OCI-LY7 (cell line): ENCODE measurements at regions not wholly inside any gene's neighbourhood (a gene's known extent, or its start where the extent isn't known, plus 50 kb on each side); places are given as distances from the start of the nearest gene placed in this dataset.

Experiments
- BruUV-seq: library from RNA; stranded (reverse); fragments of 400-500 nt; replicated peaks from 2 replicates; lab custom pipeline; 2021; lab: Mats Ljungman, UMichigan
- CTCF ChIA-PET: fragments of 300-600 bp; sonication (Branson Sonifier 250); formaldehyde crosslinking; loops from one replicate; lab custom pipeline; 2022; ENCODE audit warnings: antibody characterized with exemption; ENCODE audit not compliant: unreplicated experiment; lab: Charles Lee
- POLR2A ChIA-PET: fragments of 300-600 bp; sonication (Branson Sonifier 250); formaldehyde crosslinking; loops from one replicate; lab custom pipeline; 2022; ENCODE audit warnings: antibody characterized with exemption; lab: Charles Lee
- DNase-seq: peaks from one replicate; pipeline ENCODE4 v3.0.0-alpha.2; 2015; ENCODE audit warnings: low spot score
- H2AFZ ChIP-seq: fragments of 200-600 bp; sonication (generic), shearing (Covaris generic); 2 replicates; pipeline ENCODE4 v1.6.1; 2014; ENCODE audit warnings: mild to moderate bottlenecking, antibody characterized with exemption, low read length, moderate library complexity
- H3K27ac ChIP-seq: fragments of 200-600 bp; sonication (generic); 2 replicates; pipeline ENCODE4 v1.5.1; 2014; ENCODE audit warnings: mixed run types, low read depth, mild to moderate bottlenecking, moderate library complexity, low read length, inconsistent platforms; ENCODE audit not compliant: poor library complexity, severe bottlenecking
- H3K36me3 ChIP-seq: fragments of 200-600 bp; sonication (generic); 2 replicates; pipeline ENCODE4 v1.6.1; 2014; ENCODE audit warnings: mild to moderate bottlenecking, antibody characterized with exemption, low read length, moderate library complexity, mixed read lengths; ENCODE audit not compliant: insufficient read depth
- H3K4me1 ChIP-seq: fragments of 200-600 bp; sonication (generic); 2 replicates; pipeline ENCODE4 v1.5.1; 2014; ENCODE audit warnings: mild to moderate bottlenecking, low read length; ENCODE audit not compliant: insufficient read depth, poor library complexity, severe bottlenecking
- H3K4me2 ChIP-seq: fragments of 200-600 bp; sonication (generic); 2 replicates; pipeline ENCODE4 v1.6.1; 2014; ENCODE audit warnings: mild to moderate bottlenecking, low read length
- H3K4me3 ChIP-seq: fragments of 200-600 bp; sonication (generic); 2 replicates; pipeline ENCODE4 v1.5.1; 2014; ENCODE audit warnings: mild to moderate bottlenecking, low read depth, low read length; ENCODE audit not compliant: poor library complexity, severe bottlenecking
- H3K79me2 ChIP-seq: fragments of 200-600 bp; sonication (generic); 2 replicates; pipeline ENCODE4 v1.6.1; 2016; ENCODE audit warnings: low read depth, mild to moderate bottlenecking, low read length, moderate library complexity, mixed read lengths; ENCODE audit not compliant: insufficient read depth
- H3K9me2 ChIP-seq: fragments of 200-600 bp; sonication (generic); 2 replicates; pipeline ENCODE4 v1.6.1; 2016; ENCODE audit warnings: mild to moderate bottlenecking, low read length, mixed read lengths; ENCODE audit not compliant: insufficient read depth
- H3K9me3 ChIP-seq: fragments of 200-600 bp; sonication (generic); 2 replicates; pipeline ENCODE4 v1.6.1; 2014; ENCODE audit warnings: mild to moderate bottlenecking, mixed run types, low read length, mixed read lengths
- H4K20me1 ChIP-seq: fragments of 200-600 bp; sonication (generic); 2 replicates; pipeline ENCODE4 v1.6.1; 2014; ENCODE audit warnings: mild to moderate bottlenecking, antibody characterized with exemption, low read length, moderate library complexity, mixed read lengths; ENCODE audit not compliant: insufficient read depth
- EZH2phosphoT487 ChIP-seq: fragments of 200-600 bp; sonication (generic); IDR thresholded peaks from 2 replicates; pipeline ENCODE4 v1.6.1; 2018; ENCODE audit warnings: low read depth, borderline replicate concordance, mild to moderate bottlenecking, mixed run types, antibody characterized with exemption, low read length, moderate library complexity, mixed read lengths
- intact Hi-C: fragments of 100-400 bp; cut with micrococcal nuclease; formaldehyde crosslinking; loops from one replicate; pipeline ENCODE4 v1.10.0; 2022; ENCODE audit not compliant: unreplicated experiment
- TF ChIP-seq, protein P1 (sequence below): fragments of 200-600 bp; sonication (generic); conservative IDR thresholded peaks from 2 replicates; pipeline ENCODE4 v1.5.1; 2014; ENCODE audit warnings: mild to moderate bottlenecking, antibody characterized with exemption, low read length, moderate library complexity, mixed read lengths

DNA sequence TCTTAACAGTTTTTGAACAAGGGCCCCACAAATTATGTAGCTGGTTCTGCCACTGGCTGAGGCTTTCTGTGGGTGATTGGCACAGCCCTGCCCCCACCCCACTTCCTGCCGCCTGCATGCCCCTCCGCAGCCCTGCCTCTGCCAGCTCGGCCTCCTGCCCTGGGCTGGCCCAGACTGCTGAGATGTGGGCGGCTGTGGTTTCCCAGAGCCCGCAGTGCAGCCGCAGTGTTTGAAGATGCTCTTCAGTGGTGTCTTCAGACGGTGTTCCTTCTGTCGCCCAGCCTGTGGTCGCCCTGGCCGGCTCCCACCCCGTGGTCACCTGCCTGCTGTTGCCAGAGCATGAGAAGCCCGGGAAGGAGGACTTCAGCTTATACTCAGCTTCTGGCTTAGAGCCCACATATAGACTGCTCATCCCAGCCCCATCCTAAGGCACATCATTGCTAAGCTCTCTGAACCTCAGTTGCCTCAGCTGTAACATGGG is 154.3 kb downstream of the VEGFA start:
- no peaks in the 10 kb centered on the region for H3K79me2 ChIP-seq
- no peak for DNase-seq
- ChIA-PET POLR2A (interaction anchor here (0.6 to 1.2 kb wide), 2 partner anchors 22 to 1569 kb away, joined by 3 read pairs; no protein-coding TSS in a partner anchor), CTCF (interaction anchor here (0.6 kb wide), 1 partner anchor 196 kb away, joined by 9 read pairs; no protein-coding TSS in a partner anchor)
- no peaks in the 10 kb centered on the region for H4K20me1 ChIP-seq
- H3K4me2 ChIP-seq = no peak overlapping the region
- H3K4me3 ChIP-seq = no peak overlapping the region
- TF ChIP-seq EZH2phosphoT487 = no peak
- H3K9me2 ChIP-seq = no peaks in the 10 kb centered on the region
- H3K4me1 ChIP-seq = no peaks in the 10 kb centered on the region
- intact Hi-C loops = no loop called here
- no peak overlapping the region for H2AFZ ChIP-seq
- no peaks in the 10 kb centered on the region for H3K36me3 ChIP-seq
- BruUV-seq = no TSS peak
- H3K9me3 ChIP-seq = no peaks in the 10 kb centered on the region
- no peak overlapping the region for H3K27ac ChIP-seq

DNA sequence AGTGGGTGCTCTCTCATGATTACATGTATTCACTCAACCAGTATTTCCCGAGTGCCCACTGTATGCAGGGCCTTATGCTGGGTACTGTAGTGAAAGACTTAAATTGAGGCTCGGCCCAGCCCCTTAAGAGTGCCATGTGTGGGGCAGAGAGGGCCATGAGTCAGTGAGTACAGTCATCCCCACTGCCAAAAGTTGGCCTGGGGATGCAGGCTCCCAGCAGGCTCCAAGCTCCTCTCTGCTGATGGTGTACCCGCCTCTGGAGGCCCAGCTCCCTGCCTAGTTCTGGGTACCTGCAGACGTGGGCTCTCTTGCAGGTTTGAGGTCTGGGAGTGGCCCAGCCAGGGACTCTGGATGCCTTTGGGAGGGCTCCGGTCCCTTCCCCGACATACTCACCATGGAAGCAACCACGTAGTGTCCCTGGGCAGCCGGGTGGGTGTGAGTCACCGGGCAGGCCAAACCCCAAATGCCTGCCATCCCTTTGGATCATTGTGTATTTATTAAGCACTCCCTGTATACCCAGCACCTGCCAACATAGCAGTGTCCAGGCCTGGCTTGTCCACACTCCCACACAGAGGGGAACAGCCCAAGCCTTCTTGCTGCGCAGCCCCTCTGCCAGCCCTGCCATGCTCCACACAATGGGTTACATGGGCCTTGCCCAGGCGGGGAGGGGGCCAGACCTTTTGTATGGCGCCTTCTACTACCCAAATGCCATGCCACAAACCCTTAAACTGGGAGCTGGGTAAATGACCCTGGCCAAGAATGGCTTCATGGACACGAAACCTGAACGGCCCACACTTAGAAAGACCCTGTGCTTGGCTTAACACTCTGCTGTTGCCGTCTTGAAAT is 153.6 kb downstream of the VEGFA start:
- no peak overlapping the region for H2AFZ ChIP-seq
- no peak overlapping the region for H3K27ac ChIP-seq
- POLR2A ChIA-PET = no interaction called here
- no peaks in the 10 kb centered on the region for H3K79me2 ChIP-seq
- no peak for TF ChIP-seq EZH2phosphoT487
- TF ChIP-seq, protein P1, sequence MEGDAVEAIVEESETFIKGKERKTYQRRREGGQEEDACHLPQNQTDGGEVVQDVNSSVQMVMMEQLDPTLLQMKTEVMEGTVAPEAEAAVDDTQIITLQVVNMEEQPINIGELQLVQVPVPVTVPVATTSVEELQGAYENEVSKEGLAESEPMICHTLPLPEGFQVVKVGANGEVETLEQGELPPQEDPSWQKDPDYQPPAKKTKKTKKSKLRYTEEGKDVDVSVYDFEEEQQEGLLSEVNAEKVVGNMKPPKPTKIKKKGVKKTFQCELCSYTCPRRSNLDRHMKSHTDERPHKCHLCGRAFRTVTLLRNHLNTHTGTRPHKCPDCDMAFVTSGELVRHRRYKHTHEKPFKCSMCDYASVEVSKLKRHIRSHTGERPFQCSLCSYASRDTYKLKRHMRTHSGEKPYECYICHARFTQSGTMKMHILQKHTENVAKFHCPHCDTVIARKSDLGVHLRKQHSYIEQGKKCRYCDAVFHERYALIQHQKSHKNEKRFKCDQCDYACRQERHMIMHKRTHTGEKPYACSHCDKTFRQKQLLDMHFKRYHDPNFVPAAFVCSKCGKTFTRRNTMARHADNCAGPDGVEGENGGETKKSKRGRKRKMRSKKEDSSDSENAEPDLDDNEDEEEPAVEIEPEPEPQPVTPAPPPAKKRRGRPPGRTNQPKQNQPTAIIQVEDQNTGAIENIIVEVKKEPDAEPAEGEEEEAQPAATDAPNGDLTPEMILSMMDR = no peak
- no peak for DNase-seq
- no peaks in the 10 kb centered on the region for H4K20me1 ChIP-seq
- intact Hi-C loops = no loop called here
- H3K36me3 ChIP-seq = no peaks in the 10 kb centered on the region
- no peaks in the 10 kb centered on the region for H3K4me1 ChIP-seq
- BruUV-seq = no TSS peak
- H3K9me3 ChIP-seq = no peaks in the 10 kb centered on the region
- no peak overlapping the region for H3K4me3 ChIP-seq
- no peak overlapping the region for H3K4me2 ChIP-seq
- CTCF ChIA-PET = no interaction called here
- no peaks in the 10 kb centered on the region for H3K9me2 ChIP-seq

DNA sequence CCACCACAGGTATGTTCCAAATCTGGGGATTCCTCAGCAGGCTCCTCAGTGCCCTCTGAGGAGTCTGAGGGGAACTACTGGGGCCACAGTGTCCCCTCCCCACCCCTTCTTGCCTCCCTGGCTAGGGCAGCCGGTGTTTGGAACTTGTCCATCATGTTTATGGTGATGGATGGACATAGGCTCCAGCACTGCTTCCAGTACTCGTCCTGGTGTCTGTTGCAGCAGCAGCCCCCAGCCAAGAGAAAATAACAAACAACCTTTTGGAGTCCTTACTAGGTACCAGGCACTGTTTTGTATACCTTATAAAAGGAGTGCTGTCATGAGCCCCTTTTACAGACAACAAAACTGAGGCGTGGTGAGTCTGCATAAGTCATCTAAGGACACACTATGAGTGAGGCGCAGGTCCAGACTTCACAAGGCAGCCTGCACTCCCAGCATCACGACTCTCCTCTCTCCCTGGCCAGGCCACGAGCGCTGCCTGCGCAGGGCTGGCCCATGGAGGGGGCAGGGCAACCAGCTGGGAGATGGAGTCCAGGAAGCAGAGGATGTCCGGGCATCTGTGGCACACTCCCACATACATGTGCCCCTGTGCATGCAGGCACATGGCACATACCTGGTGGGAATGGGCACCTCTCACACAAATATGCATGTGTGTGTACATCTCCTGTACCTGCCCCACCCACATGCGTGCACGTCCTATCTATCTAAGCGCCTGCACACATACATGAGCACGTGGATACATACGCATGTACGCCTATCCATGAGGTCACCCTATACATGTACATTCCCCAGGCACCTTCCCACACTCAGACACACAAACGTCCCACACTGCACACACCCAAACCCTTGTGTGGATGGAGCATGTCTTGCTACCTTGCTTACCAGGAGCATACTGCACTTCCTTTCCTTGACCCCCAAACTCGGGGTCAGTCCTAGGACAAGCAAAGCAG is 152.7 kb downstream of the VEGFA start:
- BruUV-seq = no TSS peak
- Histone ChIP-seq H2AFZ (no peak overlapping the region), H3K4me3 (no peak overlapping the region), H3K9me2 (no peaks in the 10 kb centered on the region), H3K27ac (no peak overlapping the region), H3K9me3 (no peaks in the 10 kb centered on the region), H3K4me1 (no peaks in the 10 kb centered on the region), H4K20me1 (no peaks in the 10 kb centered on the region), H3K4me2 (no peak overlapping the region), H3K79me2 (no peaks in the 10 kb centered on the region), H3K36me3 (no peaks in the 10 kb centered on the region)
- POLR2A ChIA-PET = no interaction called here
- TF ChIP-seq EZH2phosphoT487 = no peak
- TF ChIP-seq, protein P1 = no peak
- DNase-seq = no peak
- CTCF ChIA-PET = no interaction called here
- intact Hi-C loops = no loop called here
